A549 (cell line): ENCODE measurements at regions not wholly inside any gene's neighbourhood (a gene's known extent, or its start where the extent isn't known, plus 50 kb on each side); places are given as distances from the start of the nearest gene placed in this dataset.

Source experiments
- BHLHE40 ChIP-seq: IDR thresholded peaks from 2 replicates; pipeline ENCODE4 v1.6.1; 2012; ENCODE audit warnings: low read depth, low read length, inconsistent platforms
- CTCF ChIP-seq: fragments of >200 bp; sonication (Bioruptor Twin); formaldehyde crosslinking; IDR thresholded peaks from 3 replicates; pipeline ENCODE4 v1.5.1; 2016
- ELK1 ChIP-seq: fragments of 150-350 bp; IDR thresholded peaks from 2 replicates; pipeline ENCODE4 v1.6.1; 2014; ENCODE audit warnings: low read depth, mild to moderate bottlenecking, low read length
- HDAC2 ChIP-seq: fragments of 200-600 bp; sonication (generic); IDR thresholded peaks from 2 replicates; pipeline ENCODE4 v1.6.1; 2016
- JUN ChIP-seq, 2 experiments: fragments of >200 bp; sonication (Bioruptor Twin); formaldehyde crosslinking; IDR thresholded peaks; 2 replicates in 1 of 2; 3 replicates in 1 of 2; pipeline ENCODE4 v1.6.1; 2016 to 2017
- PHF8 ChIP-seq: fragments of 200-600 bp; sonication (generic); IDR thresholded peaks from 2 replicates; pipeline ENCODE4 v1.6.1; 2016; ENCODE audit warnings: low read depth, mild to moderate bottlenecking, antibody characterized with exemption, moderate library complexity, borderline replicate concordance
- POLR2A ChIP-seq: IDR thresholded peaks from 2 replicates; pipeline ENCODE4 v1.6.1; 2012; ENCODE audit warnings: mild to moderate bottlenecking, low read length
- REST ChIP-seq: fragments of 200-600 bp; sonication (generic); IDR thresholded peaks from 2 replicates; pipeline ENCODE4 v1.6.1; 2016; ENCODE audit warnings: antibody characterized with exemption, mild to moderate bottlenecking, moderate library complexity
- SREBF2 ChIP-seq: fragments of 450-650 bp; IDR thresholded peaks from 2 replicates; pipeline ENCODE4 v1.6.1; 2014; ENCODE audit warnings: mild to moderate bottlenecking, moderate library complexity
- TP53 ChIP-seq: fragments of 250-450 bp; sonication (Bioruptor Pico); IDR thresholded peaks from 2 replicates; pipeline ENCODE4 v1.5.0; 2021; ENCODE audit warnings: mild to moderate bottlenecking, moderate library complexity
- TF ChIP-seq, protein P1 (sequence below): fragments of 250-450 bp; sonication (Bioruptor Pico); IDR thresholded peaks from 2 replicates; pipeline ENCODE4 v1.5.0; 2020; ENCODE audit warnings: low read depth, mild to moderate bottlenecking, moderate library complexity

DNA sequence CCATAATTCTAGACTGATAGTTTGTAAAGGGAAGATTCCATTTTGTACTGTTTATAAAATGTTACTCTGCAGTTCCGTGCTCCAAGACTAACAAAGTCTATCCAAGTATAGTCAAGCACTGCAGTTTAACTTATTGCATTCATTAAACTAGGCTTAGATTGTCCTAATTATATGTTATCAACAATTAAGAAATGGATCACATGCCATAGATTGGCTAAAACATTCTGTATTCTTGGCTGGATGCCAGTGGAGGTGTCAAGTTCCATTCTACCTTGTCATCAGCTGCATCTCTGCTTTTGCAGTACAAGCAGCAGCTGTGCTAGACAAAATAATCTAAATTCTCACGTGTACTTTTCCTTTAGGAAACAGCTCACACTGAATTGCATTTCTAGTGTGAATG lies 69.4 kb upstream of the MEF2C start:
- no peak for TF ChIP-seq BHLHE40
- no peak for TF ChIP-seq CTCF
- no peak for TF ChIP-seq SREBF2
- no peak for TF ChIP-seq TP53 (CRISPR knock-in tag)
- no peak for TF ChIP-seq POLR2A
- TF ChIP-seq JUN (IDR thresholded peaks at IDR 0.05): no peak
- no peak for TF ChIP-seq PHF8
- no peak for TF ChIP-seq ELK1
- TF ChIP-seq HDAC2: no peak
- TF ChIP-seq REST: no peak
- TF ChIP-seq, protein P1, sequence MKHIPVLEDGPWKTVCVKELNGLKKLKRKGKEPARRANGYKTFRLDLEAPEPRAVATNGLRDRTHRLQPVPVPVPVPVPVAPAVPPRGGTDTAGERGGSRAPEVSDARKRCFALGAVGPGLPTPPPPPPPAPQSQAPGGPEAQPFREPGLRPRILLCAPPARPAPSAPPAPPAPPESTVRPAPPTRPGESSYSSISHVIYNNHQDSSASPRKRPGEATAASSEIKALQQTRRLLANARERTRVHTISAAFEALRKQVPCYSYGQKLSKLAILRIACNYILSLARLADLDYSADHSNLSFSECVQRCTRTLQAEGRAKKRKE (CRISPR knock-in tag): no peak
